ENCODE measurements at regions not wholly inside any gene's neighbourhood (a gene's known extent, or its start where the extent isn't known, plus 50 kb on each side); places are given as distances from the start of the nearest gene placed in this dataset.

GRCh38 chr7:16323313-16323712 is 98.0 kb downstream of the CRPPA start:
- no peak overlapping the region for H3K4me3 ChIP-seq (ENCODE audit: low read depth, low read length)
- TF ChIP-seq CTCF (IDR thresholded peaks at IDR 0.05; ENCODE audit: control insufficient read depth, extremely low read depth, insufficient read depth), result no peak
- DNase-seq (ENCODE audit: low read depth), result no peak

GRCh38 chr7:16320099-16320660 is 101.2 kb downstream of the CRPPA start:
- no peak for DNase-seq (ENCODE audit: low read depth)

GRCh38 chr7:16318989-16319915 is 102.1 kb downstream of the CRPPA start:
- no peak overlapping the region for H3K4me3 ChIP-seq (ENCODE audit: low read depth, low read length)
- TF ChIP-seq CTCF (IDR thresholded peaks at IDR 0.05; ENCODE audit: control insufficient read depth, extremely low read depth, insufficient read depth), result no peak
- DNase-seq (ENCODE audit: low read depth), result no peak

More at GRCh38 chr7:16320099-16320660, 101.2 kb downstream of the CRPPA start:
- TF ChIP-seq CTCF (IDR thresholded peaks at IDR 0.05; ENCODE audit: control insufficient read depth, extremely low read depth, insufficient read depth), result no peak
- H3K4me3 ChIP-seq (ENCODE audit: low read depth, low read length), result no peak overlapping the region

- no peak for DNase-seq (ENCODE audit: low read depth)
- no peak overlapping the region for H3K4me3 ChIP-seq (ENCODE audit: low read depth, low read length)
- no peak for TF ChIP-seq CTCF (IDR thresholded peaks at IDR 0.05; ENCODE audit: control insufficient read depth, extremely low read depth, insufficient read depth)
These were observed 102.9 kb downstream of the CRPPA start for GRCh38 chr7:16318463-16318862.

- TF ChIP-seq CTCF (IDR thresholded peaks at IDR 0.05; ENCODE audit: control insufficient read depth, extremely low read depth, insufficient read depth), result no peak
- no peak for DNase-seq (ENCODE audit: low read depth)
- no peak overlapping the region for H3K4me3 ChIP-seq (ENCODE audit: low read depth, low read length)
These were observed 103.9 kb downstream of the CRPPA start for GRCh38 chr7:16317406-16317805.

GRCh38 chr7:16315280-16315679 is 106.1 kb downstream of the CRPPA start:
- DNase-seq (ENCODE audit: low read depth), result no peak
- no peak for TF ChIP-seq CTCF (IDR thresholded peaks at IDR 0.05; ENCODE audit: control insufficient read depth, extremely low read depth, insufficient read depth)
- no peak overlapping the region for H3K4me3 ChIP-seq (ENCODE audit: low read depth, low read length)

Data from LNCaP clone FGC (cell line).